ENCODE measurements at regions not wholly inside any gene's neighbourhood (a gene's known extent, or its start where the extent isn't known, plus 50 kb on each side); places are given as distances from the start of the nearest gene placed in this dataset.

GRCh38 chr5:125536582-125536981 is 790.1 kb upstream of the ZNF608 start:
- TF ChIP-seq EZH2 (IDR thresholded peaks at IDR 0.05; ENCODE audit: borderline replicate concordance, low read depth, low read length, severe bottlenecking) (no peak), POLR2A (IDR thresholded peaks at IDR 0.05; ENCODE audit: low read depth, low read length) (no peak), CTCF (IDR thresholded peaks at IDR 0.05; ENCODE audit: extremely low read depth in 1 of 2, insufficient read depth in 1 of 2, low read depth in 1 of 2, low read length in 2 of 2) (no peak), POLR2AphosphoS5 (IDR thresholded peaks at IDR 0.05; ENCODE audit: insufficient read depth, low read depth, low read length) (no peak), JUN (IDR thresholded peaks at IDR 0.05; ENCODE audit: borderline replicate concordance, insufficient read depth, insufficient read length, low read depth) (no peak), GATA2 (IDR thresholded peaks at IDR 0.05; ENCODE audit: insufficient read depth, insufficient read length, low read depth, low read length) (no peak), MAX (IDR thresholded peaks at IDR 0.05; ENCODE audit: insufficient read depth, insufficient read length) (no peak)

All from endothelial cell of umbilical vein (primary cell).